GM12878 (cell line): ENCODE measurements at regions not wholly inside any gene's neighbourhood (a gene's known extent, or its start where the extent isn't known, plus 50 kb on each side); places are given as distances from the start of the nearest gene placed in this dataset.

Experiments
- ATAC-seq: fragments of 200-7000 bp; cut with Tn5 transposase; 3 replicates; pipeline ENCODE4 v1.9.1; 2020; ENCODE audit warnings: mild to moderate bottlenecking, moderate library complexity
- BruUV-seq: library from RNA; stranded (reverse); fragments of 400-500 nt; replicated peaks from 2 replicates; lab custom pipeline; 2021; lab: Mats Ljungman, UMichigan
- CTCF ChIA-PET: fragments of 300-600 bp; sonication (Branson Sonifier 250); formaldehyde crosslinking; extraction: SDS; loops from one replicate; lab custom pipeline; 2021; ENCODE audit warnings: inconsistent platforms; lab: Yijun Ruan, JAX
- POLR2A ChIA-PET: fragments of 350-600 bp; formaldehyde crosslinking; extraction: SDS; loops from one replicate; lab custom pipeline; 2021; ENCODE audit warnings: inconsistent platforms; lab: Charles Lee
- RAD21 ChIA-PET: fragments of 300-600 bp; sonication (Branson Sonifier 250); formaldehyde crosslinking; loops from one replicate; lab custom pipeline; 2023; ENCODE audit warnings: antibody characterized with exemption; ENCODE audit not compliant: unreplicated experiment; lab: Charles Lee
- SMC1A ChIA-PET: fragments of 300-600 bp; sonication (Branson Sonifier 250); formaldehyde crosslinking; loops from one replicate; lab custom pipeline; 2023; ENCODE audit not compliant: unreplicated experiment, uncharacterized antibody; lab: Charles Lee
- DNase-seq: peaks from one replicate; pipeline ENCODE4 v3.0.0-alpha.2; 2011; ENCODE audit warnings: low read depth, low spot score
- FAIRE-seq: peaks from 3 replicates; lab custom pipeline; 2011; peaks lifted over from hg19 to GRCh38; lab: Jason Lieb, UNC
- H2AFZ ChIP-seq: 2 replicates; pipeline ENCODE4 v1.6.0; 2011; ENCODE audit warnings: low read depth, low read length, control low read depth; ENCODE audit not compliant: control insufficient read depth
- H3K27ac ChIP-seq: 2 replicates; pipeline ENCODE4 v1.5.1; 2011; ENCODE audit warnings: control low read depth; ENCODE audit not compliant: control insufficient read depth, insufficient read depth
- H3K27me3 ChIP-seq, 2 experiments: replicated peaks in 1 of 2; 2 replicates each; pipeline versions ENCODE4 v1.6.0 to v1.6.1; 2011; ENCODE audit warnings: low read length in 1 of 2; ENCODE audit not compliant: control insufficient read depth in 2 of 2, insufficient read depth in 2 of 2
- H3K36me3 ChIP-seq, 2 experiments: 2 replicates each; pipeline ENCODE4 v1.5.1; 2011; ENCODE audit warnings: low read length in 1 of 2; ENCODE audit not compliant: control insufficient read depth in 2 of 2, insufficient read depth in 2 of 2
- H3K4me1 ChIP-seq: 2 replicates; pipeline ENCODE4 v1.6.1; 2011; ENCODE audit warnings: mild to moderate bottlenecking, low read length, moderate library complexity, mixed read lengths; ENCODE audit not compliant: control insufficient read depth, insufficient read depth
- H3K4me2 ChIP-seq: 2 replicates; pipeline ENCODE4 v1.6.0; 2011; ENCODE audit warnings: control low read depth; ENCODE audit not compliant: control insufficient read depth, insufficient read depth
- H3K4me3 ChIP-seq: fragments of 200-600 bp; sonication (generic); 2 replicates; pipeline ENCODE4 v1.5.1; 2016
- H3K79me2 ChIP-seq: 2 replicates; pipeline ENCODE4 v1.6.0; 2011; ENCODE audit warnings: low read length; ENCODE audit not compliant: control insufficient read depth, insufficient read depth
- H3K9ac ChIP-seq: 2 replicates; pipeline ENCODE4 v1.8.0; 2011; ENCODE audit warnings: low read length, control low read depth, mixed read lengths; ENCODE audit not compliant: control insufficient read depth, insufficient read depth
- H3K9me3 ChIP-seq: replicated peaks from 3 replicates; pipeline ENCODE4 v1.5.1; 2011; ENCODE audit warnings: mild to moderate bottlenecking, low read length; ENCODE audit not compliant: control insufficient read depth, insufficient read depth
- H4K20me1 ChIP-seq: 2 replicates; pipeline ENCODE4 v1.6.0; 2011; ENCODE audit not compliant: control insufficient read depth, insufficient read depth
- CREM ChIP-seq: IDR thresholded peaks from 2 replicates; pipeline ENCODE4 v1.6.1; 2014; ENCODE audit warnings: antibody characterized with exemption, low read depth
- CTCF ChIP-seq, 3 experiments: IDR thresholded peaks in 2 of 3; conservative IDR thresholded peaks in 1 of 3; 2 replicates each; pipeline ENCODE4 v1.5.1; 2011; ENCODE audit warnings: low read depth in 3 of 3, low read length in 3 of 3, mild to moderate bottlenecking in 3 of 3, control low read depth in 2 of 3, moderate library complexity in 2 of 3, inconsistent platforms in 1 of 3, mixed read lengths in 1 of 3; ENCODE audit not compliant: control insufficient read depth in 2 of 3, insufficient read depth in 1 of 3; ENCODE audit errors: extremely low read depth in 1 of 3
- TAF1 ChIP-seq: IDR thresholded peaks from 2 replicates; pipeline ENCODE4 v1.6.1; 2011; ENCODE audit warnings: mild to moderate bottlenecking, low read depth, low read length, borderline replicate concordance
- WGBS: methylation state at CpG from one replicate; pipeline ENCODE4 v1.1.6; 2016; ENCODE audit warnings: low lambda C conversion rate; ENCODE audit not compliant: insufficient replicate concordance, insufficient coverage; ENCODE audit errors: missing lambda C conversion rate; 5-methylcytosine and 5-hydroxymethylcytosine counted together
- in situ Hi-C: fragments of 300-500 bp; cut with MboI; formaldehyde crosslinking; loops from 9 replicates; pipeline ENCODE4 v1.14.3; 2018; ENCODE audit warnings: mixed read lengths
- intact Hi-C: fragments of 100-400 bp; cut with micrococcal nuclease; formaldehyde crosslinking; loops from one replicate; pipeline ENCODE4 v1.14.2; 2022; ENCODE audit not compliant: unreplicated experiment

- intact Hi-C loops, result no loop called here
- ChIA-PET SMC1A (interaction anchor here (1.0 kb wide), 1 partner anchor 28 kb away, joined by 4 read pairs; no protein-coding TSS in a partner anchor), CTCF (interaction anchor here (1.1 to 2.2 kb wide), 2 partner anchors 9 to 115 kb away, joined by 3 to 4 read pairs; no protein-coding TSS in a partner anchor), POLR2A (no interaction called here), RAD21 (no interaction called here)
- Histone ChIP-seq H3K4me2 (no peak overlapping the region), H2AFZ (no peak overlapping the region), H3K27ac (no peak overlapping the region), H3K9ac (no peak overlapping the region), H3K27me3 (no peaks in the 10 kb centered on the region; a peak in 1 of 4 replicates), H4K20me1 (no peaks in the 10 kb centered on the region), H3K79me2 (no peaks in the 10 kb centered on the region), H3K9me3 (no peaks in the 10 kb centered on the region), H3K36me3 (no peaks in the 10 kb centered on the region), H3K4me1 (no peaks in the 10 kb centered on the region), H3K4me3 (no peak overlapping the region)
- FAIRE-seq, result no peak
- in situ Hi-C loops, result no loop called here
- WGBS, result 26% methylated on average over 2 of the region's 2 CpGs
- no peak for DNase-seq
- no TSS peak for BruUV-seq
- no peak for ATAC-seq
- TF ChIP-seq CREM, result no peak
Measured at GRCh38 chr1:47548637-47549036, 110.8 kb downstream of the FOXD2 start.

GRCh38 chr1:47549532-47549931, 111.7 kb downstream of the FOXD2 start:
- no peaks in the 10 kb centered on the region for H3K79me2 ChIP-seq
- H3K9ac ChIP-seq, result no peak overlapping the region
- ChIA-PET CTCF (interaction anchor here (2.2 kb wide), 1 partner anchor 115 kb away, joined by 4 read pairs; no protein-coding TSS in a partner anchor), POLR2A (no interaction called here), RAD21 (no interaction called here), SMC1A (no interaction called here)
- no peak overlapping the region for H3K27ac ChIP-seq
- H3K4me3 ChIP-seq, result no peak overlapping the region
- no peak for TF ChIP-seq TAF1
- peak in 1 of 3 experiments; percentile 6; a peak in 1 of 6 replicates for TF ChIP-seq CTCF (IDR thresholded peaks at IDR 0.05 in 2 of 3, conservative IDR thresholded peaks at IDR 0.05 in 1 of 3; ENCODE audit: control insufficient read depth in 2 of 3, extremely low read depth in 1 of 3, insufficient read depth in 1 of 3, low read depth in 3 of 3, low read length in 3 of 3)
- BruUV-seq, result no TSS peak
- H3K4me1 ChIP-seq, result no peaks in the 10 kb centered on the region
- no peak overlapping the region for H3K4me2 ChIP-seq
- 0% methylated on average over 2 of the region's 2 CpGs for WGBS
- FAIRE-seq, result no peak
- H3K27me3 ChIP-seq, result no peaks in the 10 kb centered on the region; a peak in 1 of 4 replicates
- no peak for DNase-seq
- no peak for ATAC-seq
- no peaks in the 10 kb centered on the region for H3K9me3 ChIP-seq
- no peaks in the 10 kb centered on the region for H4K20me1 ChIP-seq
- intact Hi-C loops (no loop called here), in situ Hi-C loops (no loop called here)
- H2AFZ ChIP-seq, result no peak overlapping the region
- no peaks in the 10 kb centered on the region for H3K36me3 ChIP-seq
